ENCODE measurements at regions not wholly inside any gene's neighbourhood (a gene's known extent, or its start where the extent isn't known, plus 50 kb on each side); places are given as distances from the start of the nearest gene placed in this dataset.
A peak's percentile ranks its signal among the peaks of the same experiment; 100 is the strongest.

DNA sequence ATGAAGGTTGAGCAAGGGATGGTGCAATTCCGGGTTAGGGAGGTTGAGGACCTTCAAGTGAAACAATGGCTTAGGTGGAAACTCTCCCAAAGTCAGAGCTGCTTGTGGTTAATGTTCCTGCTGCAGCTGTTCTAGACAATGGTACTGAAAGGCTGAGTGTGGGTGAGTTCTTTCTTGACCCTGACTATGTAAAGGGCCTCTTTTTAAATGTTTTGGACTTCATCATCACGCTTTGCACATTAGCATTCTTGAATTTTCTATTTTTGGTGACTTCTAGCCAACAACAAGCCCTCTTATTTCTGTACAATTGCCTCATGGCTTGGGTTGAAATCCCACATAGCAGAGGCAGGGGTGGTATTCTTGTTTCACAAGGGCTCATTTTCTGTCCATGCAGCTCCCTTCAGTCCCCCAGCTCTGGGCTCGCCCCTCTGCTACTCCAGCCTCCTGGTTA lies 136.3 kb upstream of the ANKRD55 start:
- no peaks in the 10 kb centered on the region for H3K36me3 ChIP-seq
- DNase-seq (ENCODE audit: low read depth in 1 of 2, low spot score in 1 of 2): peak in 1 of 2 donors; percentile 74
- no peaks in the 10 kb centered on the region for H3K27me3 ChIP-seq
- TF ChIP-seq, protein P1, sequence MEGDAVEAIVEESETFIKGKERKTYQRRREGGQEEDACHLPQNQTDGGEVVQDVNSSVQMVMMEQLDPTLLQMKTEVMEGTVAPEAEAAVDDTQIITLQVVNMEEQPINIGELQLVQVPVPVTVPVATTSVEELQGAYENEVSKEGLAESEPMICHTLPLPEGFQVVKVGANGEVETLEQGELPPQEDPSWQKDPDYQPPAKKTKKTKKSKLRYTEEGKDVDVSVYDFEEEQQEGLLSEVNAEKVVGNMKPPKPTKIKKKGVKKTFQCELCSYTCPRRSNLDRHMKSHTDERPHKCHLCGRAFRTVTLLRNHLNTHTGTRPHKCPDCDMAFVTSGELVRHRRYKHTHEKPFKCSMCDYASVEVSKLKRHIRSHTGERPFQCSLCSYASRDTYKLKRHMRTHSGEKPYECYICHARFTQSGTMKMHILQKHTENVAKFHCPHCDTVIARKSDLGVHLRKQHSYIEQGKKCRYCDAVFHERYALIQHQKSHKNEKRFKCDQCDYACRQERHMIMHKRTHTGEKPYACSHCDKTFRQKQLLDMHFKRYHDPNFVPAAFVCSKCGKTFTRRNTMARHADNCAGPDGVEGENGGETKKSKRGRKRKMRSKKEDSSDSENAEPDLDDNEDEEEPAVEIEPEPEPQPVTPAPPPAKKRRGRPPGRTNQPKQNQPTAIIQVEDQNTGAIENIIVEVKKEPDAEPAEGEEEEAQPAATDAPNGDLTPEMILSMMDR (IDR thresholded peaks at IDR 0.05; ENCODE audit: low read depth, low read length): no peak
- H3K27ac ChIP-seq: no peak overlapping the region
- H3K4me1 ChIP-seq (ENCODE audit: low read depth): no peaks in the 10 kb centered on the region
- no peak overlapping the region for H3K4me3 ChIP-seq
- H3K9me3 ChIP-seq (ENCODE audit: low read depth): no peaks in the 10 kb centered on the region

DNA sequence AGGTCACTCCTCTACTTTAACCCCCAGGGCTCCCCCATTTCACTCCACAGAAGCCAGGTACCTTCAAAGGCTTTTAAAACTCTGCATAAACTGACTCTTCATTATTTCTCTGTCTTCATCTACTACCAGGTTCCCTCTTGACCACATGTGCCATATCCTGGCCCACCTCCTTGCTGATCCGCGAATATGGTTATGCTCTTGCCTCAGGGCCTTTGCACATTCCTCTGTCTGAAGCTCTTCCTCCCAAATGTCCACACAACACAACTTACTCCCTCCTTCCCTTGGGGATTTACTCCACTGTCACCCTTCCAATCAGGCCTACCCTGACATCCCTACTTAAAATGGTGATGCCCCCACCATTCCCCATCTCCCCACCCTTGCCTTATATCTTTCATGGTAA lies 134.6 kb upstream of the ANKRD55 start:
- H3K36me3 ChIP-seq: no peaks in the 10 kb centered on the region
- no peak overlapping the region for H3K27ac ChIP-seq
- no peaks in the 10 kb centered on the region for H3K9me3 ChIP-seq (ENCODE audit: low read depth)
- no peaks in the 10 kb centered on the region for H3K27me3 ChIP-seq
- no peaks in the 10 kb centered on the region for H3K4me1 ChIP-seq (ENCODE audit: low read depth)
- H3K4me3 ChIP-seq: no peak overlapping the region
- TF ChIP-seq, protein P1 (IDR thresholded peaks at IDR 0.05; ENCODE audit: low read depth, low read length): no peak
- no peak for DNase-seq (ENCODE audit: low read depth in 1 of 2, low spot score in 1 of 2)

DNA sequence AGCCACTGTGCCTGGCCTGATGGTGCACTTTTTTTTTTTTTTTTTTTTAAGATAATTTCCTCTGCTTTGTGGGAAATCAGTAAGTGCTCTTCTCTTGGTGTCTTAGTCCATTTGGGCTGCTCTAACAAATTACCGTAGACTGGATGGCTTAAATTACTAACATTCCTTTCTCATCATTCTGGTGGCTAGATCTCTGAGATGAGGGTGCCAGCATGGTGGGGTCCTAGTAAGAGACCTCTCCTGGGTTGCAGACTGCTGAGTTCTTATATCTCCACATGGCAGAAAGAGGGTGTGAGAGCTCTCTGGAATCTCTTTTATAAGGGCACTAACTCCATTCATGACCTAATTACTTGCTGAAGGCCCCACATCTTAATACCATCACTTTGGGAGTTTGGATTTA lies 133.9 kb upstream of the ANKRD55 start:
- H3K36me3 ChIP-seq: no peaks in the 10 kb centered on the region
- no peaks in the 10 kb centered on the region for H3K4me1 ChIP-seq (ENCODE audit: low read depth)
- no peak overlapping the region for H3K4me3 ChIP-seq
- no peaks in the 10 kb centered on the region for H3K9me3 ChIP-seq (ENCODE audit: low read depth)
- H3K27me3 ChIP-seq: no peaks in the 10 kb centered on the region
- no peak overlapping the region for H3K27ac ChIP-seq
- DNase-seq (ENCODE audit: low read depth in 1 of 2, low spot score in 1 of 2): no peak
- TF ChIP-seq, protein P1 (IDR thresholded peaks at IDR 0.05; ENCODE audit: low read depth, low read length): no peak

DNA sequence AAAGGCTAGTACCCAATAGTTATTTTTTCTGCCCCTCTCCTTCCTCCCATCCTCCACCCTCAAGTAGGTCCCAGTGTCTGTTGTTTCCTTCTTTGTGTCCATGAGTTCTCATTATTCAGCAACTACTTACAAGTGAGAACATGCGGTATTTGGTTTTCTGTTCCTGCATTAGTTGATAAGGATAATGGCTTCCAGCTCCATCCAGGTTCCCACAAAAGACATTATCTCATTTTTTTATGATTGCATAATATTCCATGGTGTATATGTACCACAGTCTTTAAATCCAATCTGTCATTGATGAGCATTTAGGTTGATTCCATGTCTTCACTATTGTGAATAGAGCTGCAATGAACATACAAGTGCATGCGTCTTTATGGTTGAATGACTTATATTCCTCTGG lies 128.3 kb upstream of the ANKRD55 start:
- Histone ChIP-seq H3K9me3 (ENCODE audit: low read depth) (no peaks in the 10 kb centered on the region), H3K27ac (no peak overlapping the region), H3K36me3 (no peaks in the 10 kb centered on the region), H3K4me3 (no peak overlapping the region), H3K4me1 (ENCODE audit: low read depth) (no peaks in the 10 kb centered on the region), H3K27me3 (no peaks in the 10 kb centered on the region)
- DNase-seq (ENCODE audit: low read depth in 1 of 2, low spot score in 1 of 2): no peak
- TF ChIP-seq, protein P1 (IDR thresholded peaks at IDR 0.05; ENCODE audit: low read depth, low read length): no peak

DNA sequence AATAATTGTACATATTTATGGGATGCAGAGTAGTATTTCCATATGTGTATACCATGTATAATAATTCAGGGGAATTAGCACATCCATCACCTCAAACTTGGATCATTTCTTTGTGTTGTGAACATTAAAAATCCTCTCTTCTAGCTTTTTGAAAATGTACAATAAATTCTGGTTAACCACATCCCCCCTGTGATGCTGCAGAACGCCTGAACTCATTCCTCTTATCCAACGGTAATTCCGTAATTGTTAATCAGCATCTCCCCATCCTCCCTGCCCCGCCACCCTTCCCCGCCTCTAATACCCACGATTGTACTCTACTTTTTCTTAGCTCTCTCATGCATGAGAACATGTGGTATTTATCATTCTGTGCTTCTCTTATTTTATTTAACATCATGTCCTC lies 127.7 kb upstream of the ANKRD55 start:
- DNase-seq (ENCODE audit: low read depth in 1 of 2, low spot score in 1 of 2): peak in 1 of 2 donors; percentile 47
- Histone ChIP-seq H3K4me1 (ENCODE audit: low read depth) (no peaks in the 10 kb centered on the region), H3K36me3 (no peaks in the 10 kb centered on the region), H3K4me3 (no peak overlapping the region), H3K27me3 (no peaks in the 10 kb centered on the region), H3K27ac (no peak overlapping the region), H3K9me3 (ENCODE audit: low read depth) (no peaks in the 10 kb centered on the region)
- TF ChIP-seq, protein P1 (IDR thresholded peaks at IDR 0.05; ENCODE audit: low read depth, low read length): no peak
